ENCODE measurements at regions not wholly inside any gene's neighbourhood (a gene's known extent, or its start where the extent isn't known, plus 50 kb on each side); places are given as distances from the start of the nearest gene placed in this dataset.
"Not testable (repeated sequence)": the region's sequence is repeated elsewhere in the genome, so short reads cannot be mapped to it uniquely, and the experiment has no call there.

GRCh38 chr12:126030573-126030972 lies 965.3 kb downstream of the AACS start:
- no peak for DNase-seq
- Histone ChIP-seq H3K27ac (no peak overlapping the region), H3K36me3 (no peaks in the 10 kb centered on the region), H3K27me3 (ENCODE audit: insufficient read depth, low read depth, severe bottlenecking) (peaks cover 9% of the 10 kb centered on the region), H3K9me3 (ENCODE audit: severe bottlenecking) (no peaks in the 10 kb centered on the region), H3K4me3 (ENCODE audit: low read depth, low read length) (no peak overlapping the region)
- TF ChIP-seq CTCF (IDR thresholded peaks at IDR 0.05; ENCODE audit: low read depth, low read length), result no peak

DNA sequence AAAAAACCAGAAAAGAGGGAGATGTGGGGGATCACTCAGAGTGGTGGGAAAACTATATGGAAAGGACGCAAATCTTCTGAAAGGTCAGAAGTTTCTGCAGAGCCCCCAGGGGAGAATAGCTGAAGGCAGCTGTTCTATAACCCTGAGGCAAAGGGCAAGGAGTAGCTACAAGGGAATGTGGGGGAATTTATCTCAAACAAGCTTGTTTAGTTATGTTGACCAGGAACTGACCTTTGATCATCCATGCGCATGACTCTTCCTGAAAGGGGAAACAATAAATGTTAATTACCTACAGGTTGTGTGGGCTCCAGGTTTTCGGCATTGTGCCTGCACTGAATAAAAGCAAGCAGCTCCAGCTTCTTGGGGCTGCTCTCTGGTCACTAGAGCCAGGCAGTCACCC lies 968.5 kb downstream of the AACS start:
- DNase-seq, result no peak
- H3K36me3 ChIP-seq, result no peaks in the 10 kb centered on the region
- H3K27ac ChIP-seq, result no peak overlapping the region
- no peaks in the 10 kb centered on the region for H3K9me3 ChIP-seq (ENCODE audit: severe bottlenecking)
- H3K4me3 ChIP-seq (ENCODE audit: low read depth, low read length), result no peak overlapping the region
- peaks cover 6% of the 10 kb centered on the region for H3K27me3 ChIP-seq (ENCODE audit: insufficient read depth, low read depth, severe bottlenecking)
- TF ChIP-seq CTCF (IDR thresholded peaks at IDR 0.05; ENCODE audit: low read depth, low read length), result no peak

DNA sequence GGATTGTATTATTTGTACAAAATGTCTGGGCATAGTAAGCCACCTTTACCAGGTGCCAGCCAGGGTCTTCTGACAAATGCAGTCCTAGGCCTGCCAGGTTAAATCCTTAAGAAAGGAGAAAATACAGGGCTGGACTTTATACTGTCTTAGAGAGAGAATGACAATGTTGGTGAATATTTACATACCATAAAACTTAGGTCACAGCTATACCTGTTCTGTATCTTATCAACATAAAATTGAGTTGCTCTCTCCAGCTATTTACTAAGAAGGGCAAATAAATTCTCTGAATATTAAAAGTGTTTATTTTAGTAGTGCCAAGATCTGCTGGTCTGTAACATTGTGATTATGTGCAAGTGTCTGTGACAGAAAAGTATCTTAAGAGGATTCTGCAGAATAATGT lies 971.1 kb downstream of the AACS start:
- Histone ChIP-seq H3K27me3 (ENCODE audit: insufficient read depth, low read depth, severe bottlenecking) (peaks cover 6% of the 10 kb centered on the region), H3K9me3 (ENCODE audit: severe bottlenecking) (no peaks in the 10 kb centered on the region), H3K36me3 (no peaks in the 10 kb centered on the region), H3K4me3 (ENCODE audit: low read depth, low read length) (no peak overlapping the region), H3K27ac (no peak overlapping the region)
- no peak for TF ChIP-seq CTCF (IDR thresholded peaks at IDR 0.05; ENCODE audit: low read depth, low read length)
- no peak for DNase-seq

DNA sequence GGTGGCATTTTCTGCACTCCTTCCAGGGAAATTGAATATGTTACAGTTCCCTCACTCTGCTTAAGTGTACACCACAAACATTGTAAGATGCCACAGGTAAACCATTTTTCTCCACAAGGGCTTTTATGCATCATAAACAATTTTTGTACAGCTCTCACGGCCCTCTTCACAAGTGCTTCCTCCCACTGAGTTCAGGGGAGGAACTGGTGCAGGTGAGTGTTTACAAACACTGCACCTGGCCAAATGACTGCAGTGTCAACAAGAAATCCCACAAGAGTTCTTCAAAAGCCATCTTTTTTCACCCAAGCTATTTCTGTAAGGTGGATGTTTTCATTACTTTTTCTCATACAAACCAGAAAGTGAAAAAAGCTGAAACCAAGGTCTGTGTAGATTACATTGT lies 973.2 kb downstream of the AACS start:
- Histone ChIP-seq H3K27me3 (ENCODE audit: insufficient read depth, low read depth, severe bottlenecking) (peaks cover 8% of the 10 kb centered on the region), H3K9me3 (ENCODE audit: severe bottlenecking) (no peaks in the 10 kb centered on the region), H3K36me3 (no peaks in the 10 kb centered on the region), H3K27ac (no peak overlapping the region), H3K4me3 (ENCODE audit: low read depth, low read length) (no peak overlapping the region)
- no peak for DNase-seq
- TF ChIP-seq CTCF (IDR thresholded peaks at IDR 0.05; ENCODE audit: low read depth, low read length), result no peak

DNA sequence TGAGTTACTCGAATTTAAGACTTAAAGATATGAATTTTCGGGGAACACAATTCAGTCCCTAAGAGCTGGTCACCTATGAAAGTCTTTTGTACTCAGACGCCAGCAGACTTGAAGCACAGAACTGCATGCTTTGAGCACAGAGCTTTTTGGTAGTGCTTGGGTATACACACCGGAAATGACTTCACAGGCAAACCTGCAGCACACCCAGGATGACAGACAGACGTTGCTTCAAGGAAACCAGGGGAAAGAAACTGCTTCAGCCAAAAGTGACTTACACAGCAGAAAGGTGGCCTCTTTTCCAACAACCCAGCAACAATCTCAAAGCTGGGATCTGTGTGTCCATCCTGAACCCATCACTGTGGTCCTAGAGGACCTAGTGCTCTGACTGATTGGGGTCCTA lies 975.1 kb downstream of the AACS start:
- DNase-seq, result no peak
- Histone ChIP-seq H3K27me3 (ENCODE audit: insufficient read depth, low read depth, severe bottlenecking) (peaks cover 6% of the 10 kb centered on the region), H3K27ac (no peak overlapping the region), H3K36me3 (no peaks in the 10 kb centered on the region), H3K9me3 (ENCODE audit: severe bottlenecking) (no peaks in the 10 kb centered on the region), H3K4me3 (ENCODE audit: low read depth, low read length) (no peak overlapping the region)
- no peak for TF ChIP-seq CTCF (IDR thresholded peaks at IDR 0.05; ENCODE audit: low read depth, low read length)

- no peaks in the 10 kb centered on the region for H3K36me3 ChIP-seq
Measured at GRCh38 chr12:126042286-126042685, 977.1 kb downstream of the AACS start.

DNA sequence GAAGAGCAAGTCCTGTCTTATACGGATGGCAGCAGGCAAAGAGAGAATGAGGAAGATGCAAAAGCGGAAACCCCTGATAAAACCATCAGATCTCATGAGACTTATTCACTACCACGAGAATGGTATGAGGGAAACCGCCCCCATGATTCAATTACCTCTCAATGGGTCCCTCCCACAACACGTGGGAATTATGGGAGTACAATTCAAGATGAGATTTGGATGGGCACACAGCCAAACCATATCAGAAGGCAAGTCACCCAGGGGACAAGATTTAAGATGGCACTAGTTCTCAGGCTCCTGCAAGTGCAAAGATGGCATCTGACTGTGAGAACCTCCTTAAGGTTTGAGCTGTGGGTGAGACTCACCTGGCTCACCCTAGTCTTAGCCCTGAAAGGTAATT lies 984.3 kb downstream of the AACS start:
- peaks cover 15% of the 10 kb centered on the region for H3K27me3 ChIP-seq (ENCODE audit: insufficient read depth, low read depth, severe bottlenecking)
- H3K4me3 ChIP-seq (ENCODE audit: low read depth, low read length); H3K36me3 ChIP-seq; H3K27ac ChIP-seq; DNase-seq; H3K9me3 ChIP-seq (ENCODE audit: severe bottlenecking): not testable (repeated sequence)

More at GRCh38 chr12:126042286-126042685, 977.1 kb downstream of the AACS start:
- DNase-seq, result no peak
- no peak overlapping the region for H3K27ac ChIP-seq
- no peaks in the 10 kb centered on the region for H3K9me3 ChIP-seq (ENCODE audit: severe bottlenecking)
- H3K27me3 ChIP-seq (ENCODE audit: insufficient read depth, low read depth, severe bottlenecking), result peaks cover 2% of the 10 kb centered on the region
- no peak for TF ChIP-seq CTCF (IDR thresholded peaks at IDR 0.05; ENCODE audit: low read depth, low read length)
- H3K4me3 ChIP-seq (ENCODE audit: low read depth, low read length), result no peak overlapping the region
